NT2/D1 (cell line): ENCODE measurements at regions not wholly inside any gene's neighbourhood (a gene's known extent, or its start where the extent isn't known, plus 50 kb on each side); places are given as distances from the start of the nearest gene placed in this dataset.

Experiments
- YY1 ChIP-seq: IDR thresholded peaks from 2 replicates; pipeline ENCODE4 v1.6.1; 2011; ENCODE audit not compliant: insufficient read length, insufficient read depth
- ZNF274 ChIP-seq: IDR thresholded peaks from 2 replicates; pipeline ENCODE4 v1.6.1; 2011; ENCODE audit warnings: mild to moderate bottlenecking, low read depth, low read length

DNA sequence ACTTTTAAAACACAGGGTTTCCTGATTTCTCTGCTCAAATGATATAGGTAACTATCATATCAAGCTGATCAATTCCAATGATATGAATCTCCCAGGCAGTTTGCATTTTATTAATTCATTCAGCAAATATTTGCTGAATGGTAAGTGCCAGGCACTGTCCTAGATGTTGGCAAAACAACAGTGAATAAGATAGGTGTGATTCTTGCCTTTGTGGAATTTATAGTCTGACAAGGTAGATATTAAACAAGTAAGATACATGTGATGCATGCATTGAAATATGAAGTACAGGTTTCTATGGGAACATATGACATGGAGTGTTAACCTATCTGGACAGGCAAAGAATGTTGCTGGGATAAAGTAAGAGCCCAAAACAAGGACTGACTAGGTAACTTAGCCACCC is 231.8 kb upstream of the DAB2 start:
- no peak for TF ChIP-seq YY1
- TF ChIP-seq ZNF274, result no peak
